ENCODE measurements at regions not wholly inside any gene's neighbourhood (a gene's known extent, or its start where the extent isn't known, plus 50 kb on each side); places are given as distances from the start of the nearest gene placed in this dataset.

- DNase-seq, result no peak
- H3K27me3 ChIP-seq, result no peaks in the 10 kb centered on the region
- H3K9me3 ChIP-seq, result no peaks in the 10 kb centered on the region
- no peak overlapping the region for H3K27ac ChIP-seq
- no peaks in the 10 kb centered on the region for H3K4me1 ChIP-seq
- no peak overlapping the region for H3K4me3 ChIP-seq
- no peak for TF ChIP-seq POLR2A (IDR thresholded peaks at IDR 0.05)
- TF ChIP-seq CTCF (IDR thresholded peaks at IDR 0.05), result no peak
- H3K36me3 ChIP-seq, result no peaks in the 10 kb centered on the region
Measured at GRCh38 chr13:86109107-86109506, 309.9 kb upstream of the SLITRK6 start.

- no peaks in the 10 kb centered on the region for H3K36me3 ChIP-seq
- TF ChIP-seq POLR2A (IDR thresholded peaks at IDR 0.05), result no peak
- no peak for TF ChIP-seq CTCF (IDR thresholded peaks at IDR 0.05)
- no peak overlapping the region for H3K4me3 ChIP-seq
- H3K4me1 ChIP-seq, result no peaks in the 10 kb centered on the region
- no peaks in the 10 kb centered on the region for H3K9me3 ChIP-seq
- H3K27ac ChIP-seq, result no peak overlapping the region
- no peaks in the 10 kb centered on the region for H3K27me3 ChIP-seq
- no peak for DNase-seq
Measured at GRCh38 chr13:86108334-86108733, 309.1 kb upstream of the SLITRK6 start.

GRCh38 chr13:86098511-86098910 is 299.3 kb upstream of the SLITRK6 start:
- TF ChIP-seq CTCF (IDR thresholded peaks at IDR 0.05) (no peak), POLR2A (IDR thresholded peaks at IDR 0.05) (no peak)
- no peaks in the 10 kb centered on the region for H3K36me3 ChIP-seq
- DNase-seq, result no peak
- no peaks in the 10 kb centered on the region for H3K27me3 ChIP-seq
- no peak overlapping the region for H3K4me3 ChIP-seq
- H3K9me3 ChIP-seq, result peaks cover 0 to 4% (median 0%) of the 10 kb centered on the region in 4 donors
- no peaks in the 10 kb centered on the region for H3K4me1 ChIP-seq
- no peak overlapping the region for H3K27ac ChIP-seq

- H3K27ac ChIP-seq, result no peak overlapping the region
- TF ChIP-seq CTCF (IDR thresholded peaks at IDR 0.05), result no peak
- TF ChIP-seq POLR2A (IDR thresholded peaks at IDR 0.05), result no peak
- H3K27me3 ChIP-seq, result no peaks in the 10 kb centered on the region
- no peak for DNase-seq
- no peaks in the 10 kb centered on the region for H3K9me3 ChIP-seq
- no peaks in the 10 kb centered on the region for H3K36me3 ChIP-seq
- no peaks in the 10 kb centered on the region for H3K4me1 ChIP-seq
- H3K4me3 ChIP-seq, result no peak overlapping the region
Measured at GRCh38 chr13:86095351-86095750, 296.1 kb upstream of the SLITRK6 start.

GRCh38 chr13:86090181-86090580 is 291.0 kb upstream of the SLITRK6 start:
- H3K9me3 ChIP-seq, result no peaks in the 10 kb centered on the region
- H3K27ac ChIP-seq, result no peak overlapping the region
- H3K36me3 ChIP-seq, result no peaks in the 10 kb centered on the region
- DNase-seq, result no peak
- no peaks in the 10 kb centered on the region for H3K4me1 ChIP-seq
- no peaks in the 10 kb centered on the region for H3K27me3 ChIP-seq
- TF ChIP-seq POLR2A (IDR thresholded peaks at IDR 0.05), result no peak
- TF ChIP-seq CTCF (IDR thresholded peaks at IDR 0.05), result no peak
- no peak overlapping the region for H3K4me3 ChIP-seq

DNA sequence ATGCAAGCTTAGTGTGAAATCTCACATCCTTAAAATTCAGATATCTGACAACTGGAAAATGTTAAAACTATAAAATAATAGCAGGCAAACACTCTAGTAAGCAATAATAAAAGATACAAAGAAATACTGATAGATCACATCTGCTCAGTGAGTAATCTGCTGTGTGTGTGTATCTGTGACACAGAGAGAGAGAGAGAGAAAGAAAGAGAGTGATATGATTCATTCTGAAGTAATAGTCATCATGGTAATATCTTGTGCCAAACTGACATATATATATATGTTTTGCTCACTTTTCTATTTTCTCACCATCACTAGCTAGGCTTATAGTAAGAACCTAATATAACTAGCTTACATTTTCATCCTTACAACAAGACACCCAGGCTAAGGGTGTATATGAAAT is 288.0 kb upstream of the SLITRK6 start:
- TF ChIP-seq CTCF (IDR thresholded peaks at IDR 0.05) (no peak), POLR2A (IDR thresholded peaks at IDR 0.05) (no peak)
- H3K9me3 ChIP-seq, result no peaks in the 10 kb centered on the region
- no peaks in the 10 kb centered on the region for H3K36me3 ChIP-seq
- DNase-seq, result no peak
- no peak overlapping the region for H3K4me3 ChIP-seq
- H3K27me3 ChIP-seq, result no peaks in the 10 kb centered on the region
- H3K27ac ChIP-seq, result no peak overlapping the region
- no peaks in the 10 kb centered on the region for H3K4me1 ChIP-seq

All from Peyer's patch (tissue), 4 donors.